ENCODE measurements at regions not wholly inside any gene's neighbourhood (a gene's known extent, or its start where the extent isn't known, plus 50 kb on each side); places are given as distances from the start of the nearest gene placed in this dataset.

GRCh38 chr5:143929486-143929885 lies 117.5 kb downstream of the HMHB1 start:
- TF ChIP-seq CTCF (conservative IDR thresholded peaks at IDR 0.05 in 1 of 2, IDR thresholded peaks at IDR 0.05 in 1 of 2; ENCODE audit: extremely low read depth in 1 of 2, insufficient read depth in 1 of 2, low read depth in 1 of 2, low read length in 2 of 2) (no peak), EZH2 (IDR thresholded peaks at IDR 0.05; ENCODE audit: borderline replicate concordance, low read length) (no peak)
